ENCODE measurements at regions not wholly inside any gene's neighbourhood (a gene's known extent, or its start where the extent isn't known, plus 50 kb on each side); places are given as distances from the start of the nearest gene placed in this dataset.

DNA sequence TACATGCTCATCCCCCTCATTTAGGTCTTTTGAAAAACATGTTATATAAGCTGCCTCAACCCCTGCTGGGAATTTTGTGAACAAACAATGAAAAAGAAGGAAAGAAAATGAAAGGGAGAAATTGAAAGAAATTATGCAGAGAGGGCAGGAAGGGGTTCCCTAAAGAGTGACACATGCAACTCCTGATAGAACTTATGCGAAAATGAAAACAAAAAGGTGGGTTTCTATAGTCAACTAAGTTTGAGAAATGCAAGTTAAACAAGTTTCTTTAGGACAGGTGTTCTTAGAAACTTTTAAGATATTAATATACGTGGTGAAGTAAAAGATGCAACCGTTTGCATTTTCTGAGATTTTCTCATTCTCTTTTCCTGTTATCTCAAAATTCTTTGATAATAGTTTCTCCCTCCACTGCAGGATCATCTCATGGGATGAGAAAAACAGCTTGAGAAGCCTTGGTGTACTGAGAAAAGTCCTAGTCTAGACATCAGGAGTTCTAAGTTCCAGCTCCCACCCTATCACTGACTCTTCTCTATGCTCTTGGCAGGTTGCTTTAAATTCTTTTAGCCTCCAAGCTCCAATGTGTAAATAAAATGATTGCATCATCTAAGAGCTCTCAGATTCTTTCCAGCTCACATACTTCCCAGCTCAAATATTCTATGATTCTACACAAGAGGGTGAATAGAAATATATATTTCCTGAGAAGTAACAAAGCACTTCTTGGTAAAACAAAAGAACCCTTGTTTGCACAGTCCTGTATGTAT lies 109.2 kb downstream of the FAM76B start:
- no peaks in the 10 kb centered on the region for H3K9me3 ChIP-seq (ENCODE audit: control insufficient read depth in 2 of 2, insufficient read depth in 1 of 2, low read depth in 1 of 2, low read length in 1 of 2)
- WGBS, 2 donors, result 35 to 43% methylated on average over 3 of the region's 3 CpGs

GRCh38 chr11:95678988-95679387 lies 110.6 kb downstream of the FAM76B start:
- H3K4me1 ChIP-seq (ENCODE audit: control insufficient read depth in 2 of 2, insufficient read depth in 2 of 2, low read length in 1 of 2), result no peaks in the 10 kb centered on the region
- 91 to 98% methylated on average over 4 of the region's 4 CpGs for WGBS, 2 donors
- H3K9me3 ChIP-seq (ENCODE audit: control insufficient read depth in 2 of 2, insufficient read depth in 1 of 2, low read depth in 1 of 2, low read length in 1 of 2), result no peaks in the 10 kb centered on the region
- no peak overlapping the region for H3K4me3 ChIP-seq (ENCODE audit: low read depth in 1 of 2, low read length in 2 of 2)
- no peak overlapping the region for H3K27ac ChIP-seq (ENCODE audit: low read depth in 2 of 2, low read length in 1 of 2)
- H3K36me3 ChIP-seq (ENCODE audit: control insufficient read depth in 2 of 2, insufficient read depth in 2 of 2, low read length in 1 of 2), result no peaks in the 10 kb centered on the region
- H3K27me3 ChIP-seq (ENCODE audit: control insufficient read depth in 1 of 2, insufficient read depth in 2 of 2, low read length in 2 of 2), result no peaks in the 10 kb centered on the region

More for the DNA sequence above, 109.2 kb downstream of the FAM76B start:
- H3K27me3 ChIP-seq (ENCODE audit: control insufficient read depth in 1 of 2, insufficient read depth in 2 of 2, low read length in 2 of 2), result no peaks in the 10 kb centered on the region
- no peak overlapping the region for H3K27ac ChIP-seq (ENCODE audit: low read depth in 2 of 2, low read length in 1 of 2)
- no peaks in the 10 kb centered on the region for H3K36me3 ChIP-seq (ENCODE audit: control insufficient read depth in 2 of 2, insufficient read depth in 2 of 2, low read length in 1 of 2)
- no peaks in the 10 kb centered on the region for H3K4me1 ChIP-seq (ENCODE audit: control insufficient read depth in 2 of 2, insufficient read depth in 2 of 2, low read length in 1 of 2)
- H3K4me3 ChIP-seq (ENCODE audit: low read depth in 1 of 2, low read length in 2 of 2), result no peak overlapping the region

GRCh38 chr11:95676308-95676707 lies 113.3 kb downstream of the FAM76B start:
- H3K27me3 ChIP-seq (ENCODE audit: control insufficient read depth in 1 of 2, insufficient read depth in 2 of 2, low read length in 2 of 2), result no peaks in the 10 kb centered on the region
- no peak overlapping the region for H3K4me3 ChIP-seq (ENCODE audit: low read depth in 1 of 2, low read length in 2 of 2)
- H3K27ac ChIP-seq (ENCODE audit: low read depth in 2 of 2, low read length in 1 of 2), result no peak overlapping the region
- no peaks in the 10 kb centered on the region for H3K36me3 ChIP-seq (ENCODE audit: control insufficient read depth in 2 of 2, insufficient read depth in 2 of 2, low read length in 1 of 2)
- WGBS, 2 donors, result 83 to 93% methylated on average over 4 of the region's 4 CpGs
- no peaks in the 10 kb centered on the region for H3K9me3 ChIP-seq (ENCODE audit: control insufficient read depth in 2 of 2, insufficient read depth in 1 of 2, low read depth in 1 of 2, low read length in 1 of 2)
- no peaks in the 10 kb centered on the region for H3K4me1 ChIP-seq (ENCODE audit: control insufficient read depth in 2 of 2, insufficient read depth in 2 of 2, low read length in 1 of 2)

DNA sequence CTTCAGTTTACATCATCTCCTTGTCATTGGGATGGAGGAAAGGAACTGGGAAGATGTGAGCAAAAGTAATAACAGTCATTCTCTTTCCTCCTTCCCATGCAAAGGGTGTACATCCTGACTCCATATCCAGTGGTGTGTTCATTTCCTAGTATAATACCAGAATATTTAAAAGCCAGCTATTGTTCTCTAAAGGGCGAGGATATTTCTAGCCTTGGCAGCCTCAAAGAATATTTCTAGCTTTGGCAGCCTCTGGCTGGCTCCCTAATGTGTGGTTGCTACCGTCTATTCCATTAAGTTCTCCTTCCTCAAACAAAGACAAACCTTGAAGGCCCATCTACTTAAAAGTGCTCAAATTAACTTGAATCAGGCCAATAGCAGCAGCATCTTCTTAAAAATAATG lies 114.0 kb downstream of the FAM76B start:
- H3K4me1 ChIP-seq (ENCODE audit: control insufficient read depth in 2 of 2, insufficient read depth in 2 of 2, low read length in 1 of 2), result no peaks in the 10 kb centered on the region
- 35 to 40% methylated on average over 2 of the region's 2 CpGs for WGBS, 2 donors
- H3K36me3 ChIP-seq (ENCODE audit: control insufficient read depth in 2 of 2, insufficient read depth in 2 of 2, low read length in 1 of 2), result no peaks in the 10 kb centered on the region
- no peak overlapping the region for H3K27ac ChIP-seq (ENCODE audit: low read depth in 2 of 2, low read length in 1 of 2)
- H3K9me3 ChIP-seq (ENCODE audit: control insufficient read depth in 2 of 2, insufficient read depth in 1 of 2, low read depth in 1 of 2, low read length in 1 of 2), result no peaks in the 10 kb centered on the region
- no peaks in the 10 kb centered on the region for H3K27me3 ChIP-seq (ENCODE audit: control insufficient read depth in 1 of 2, insufficient read depth in 2 of 2, low read length in 2 of 2)
- no peak overlapping the region for H3K4me3 ChIP-seq (ENCODE audit: low read depth in 1 of 2, low read length in 2 of 2)

GRCh38 chr11:95674657-95675358 lies 114.8 kb downstream of the FAM76B start:
- Histone ChIP-seq H3K36me3 (ENCODE audit: control insufficient read depth in 2 of 2, insufficient read depth in 2 of 2, low read length in 1 of 2) (no peaks in the 10 kb centered on the region), H3K27ac (ENCODE audit: low read depth in 2 of 2, low read length in 1 of 2) (no peak overlapping the region), H3K4me1 (ENCODE audit: control insufficient read depth in 2 of 2, insufficient read depth in 2 of 2, low read length in 1 of 2) (no peaks in the 10 kb centered on the region), H3K27me3 (ENCODE audit: control insufficient read depth in 1 of 2, insufficient read depth in 2 of 2, low read length in 2 of 2) (no peaks in the 10 kb centered on the region), H3K9me3 (ENCODE audit: control insufficient read depth in 2 of 2, insufficient read depth in 1 of 2, low read depth in 1 of 2, low read length in 1 of 2) (no peaks in the 10 kb centered on the region), H3K4me3 (ENCODE audit: low read depth in 1 of 2, low read length in 2 of 2) (no peak overlapping the region)
- WGBS, 2 donors, result 82 to 88% methylated on average over 4 of the region's 4 CpGs

DNA sequence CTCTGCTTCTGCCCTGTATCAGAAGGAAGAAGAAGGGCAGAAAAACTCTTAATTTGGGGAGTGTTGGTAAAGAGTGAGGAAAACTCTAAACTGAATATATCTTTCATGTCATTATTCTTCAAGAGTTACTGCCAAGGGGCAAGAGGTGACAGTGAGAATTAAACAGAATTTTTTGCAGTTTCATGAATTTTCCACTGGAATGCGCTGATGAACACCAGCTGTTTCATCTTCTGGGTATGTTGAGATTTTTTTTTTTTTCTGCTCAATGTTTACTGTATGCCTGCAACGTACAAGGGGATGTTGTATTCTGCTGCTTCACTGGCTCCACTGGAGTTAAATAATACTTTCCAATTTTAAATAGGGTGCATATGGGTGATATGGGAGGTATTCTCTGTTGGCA lies 117.8 kb downstream of the FAM76B start:
- WGBS, 2 donors, result 35 to 44% methylated on average over 2 of the region's 2 CpGs
- H3K36me3 ChIP-seq (ENCODE audit: control insufficient read depth in 2 of 2, insufficient read depth in 2 of 2, low read length in 1 of 2), result no peaks in the 10 kb centered on the region
- no peak overlapping the region for H3K27ac ChIP-seq (ENCODE audit: low read depth in 2 of 2, low read length in 1 of 2)
- H3K4me3 ChIP-seq (ENCODE audit: low read depth in 1 of 2, low read length in 2 of 2), result no peak overlapping the region
- no peaks in the 10 kb centered on the region for H3K27me3 ChIP-seq (ENCODE audit: control insufficient read depth in 1 of 2, insufficient read depth in 2 of 2, low read length in 2 of 2)
- H3K9me3 ChIP-seq (ENCODE audit: control insufficient read depth in 2 of 2, insufficient read depth in 1 of 2, low read depth in 1 of 2, low read length in 1 of 2), result no peaks in the 10 kb centered on the region
- no peaks in the 10 kb centered on the region for H3K4me1 ChIP-seq (ENCODE audit: control insufficient read depth in 2 of 2, insufficient read depth in 2 of 2, low read length in 1 of 2)

DNA sequence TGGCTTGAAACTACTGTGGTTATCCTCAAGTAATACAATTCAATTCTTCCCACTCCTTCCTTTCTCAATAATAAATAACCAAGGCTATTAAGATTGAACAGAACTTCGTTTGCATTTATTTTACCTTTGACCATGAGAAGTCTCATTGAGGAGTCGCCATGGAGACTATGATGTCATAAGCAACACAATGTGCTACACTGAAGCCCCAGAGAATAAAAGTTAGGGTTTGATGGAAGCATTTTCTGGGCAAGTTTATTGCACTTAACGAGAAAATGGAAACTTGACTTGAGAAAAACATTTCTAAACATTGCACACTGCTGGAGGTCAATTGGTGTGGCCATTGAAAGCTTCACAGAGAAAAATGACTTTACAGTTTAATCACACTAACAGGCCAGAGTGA lies 121.5 kb downstream of the FAM76B start:
- Histone ChIP-seq H3K36me3 (ENCODE audit: control insufficient read depth in 2 of 2, insufficient read depth in 2 of 2, low read length in 1 of 2) (no peaks in the 10 kb centered on the region), H3K27me3 (ENCODE audit: control insufficient read depth in 1 of 2, insufficient read depth in 2 of 2, low read length in 2 of 2) (no peaks in the 10 kb centered on the region), H3K4me1 (ENCODE audit: control insufficient read depth in 2 of 2, insufficient read depth in 2 of 2, low read length in 1 of 2) (no peaks in the 10 kb centered on the region), H3K9me3 (ENCODE audit: control insufficient read depth in 2 of 2, insufficient read depth in 1 of 2, low read depth in 1 of 2, low read length in 1 of 2) (no peaks in the 10 kb centered on the region), H3K27ac (ENCODE audit: low read depth in 2 of 2, low read length in 1 of 2) (no peak overlapping the region), H3K4me3 (ENCODE audit: low read depth in 1 of 2, low read length in 2 of 2) (no peak overlapping the region)
- 29 to 36% methylated on average over 3 of the region's 3 CpGs for WGBS, 2 donors

- no peak overlapping the region for H3K27ac ChIP-seq (ENCODE audit: low read depth in 2 of 2, low read length in 1 of 2)
- H3K4me3 ChIP-seq (ENCODE audit: low read depth in 1 of 2, low read length in 2 of 2), result no peak overlapping the region
- WGBS, 2 donors, result 95 to 98% methylated on average over 2 of the region's 2 CpGs
- H3K9me3 ChIP-seq (ENCODE audit: control insufficient read depth in 2 of 2, insufficient read depth in 1 of 2, low read depth in 1 of 2, low read length in 1 of 2), result no peaks in the 10 kb centered on the region
- H3K27me3 ChIP-seq (ENCODE audit: control insufficient read depth in 1 of 2, insufficient read depth in 2 of 2, low read length in 2 of 2), result no peaks in the 10 kb centered on the region
- no peaks in the 10 kb centered on the region for H3K4me1 ChIP-seq (ENCODE audit: control insufficient read depth in 2 of 2, insufficient read depth in 2 of 2, low read length in 1 of 2)
- H3K36me3 ChIP-seq (ENCODE audit: control insufficient read depth in 2 of 2, insufficient read depth in 2 of 2, low read length in 1 of 2), result no peaks in the 10 kb centered on the region
These were observed 128.4 kb downstream of the FAM76B start for GRCh38 chr11:95661162-95661561.

DNA sequence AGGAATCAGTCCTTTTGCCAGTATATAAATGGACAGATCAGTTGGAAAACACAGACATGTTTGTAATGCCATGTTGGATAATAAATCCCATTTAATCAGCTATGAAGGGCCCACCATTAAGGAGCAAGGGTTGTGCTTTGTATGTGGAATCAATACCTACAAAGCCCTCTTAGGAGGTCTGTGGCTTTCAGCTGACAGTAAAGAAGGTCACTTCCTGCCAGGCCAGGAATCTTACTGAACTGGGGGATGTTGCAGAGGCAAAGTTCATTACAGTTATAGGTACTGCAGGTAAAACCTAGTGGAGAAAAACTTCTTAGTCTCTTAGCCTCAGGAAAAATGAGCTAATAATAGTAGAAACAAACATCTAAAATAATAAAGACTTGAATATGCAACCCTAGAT lies 129.5 kb downstream of the FAM76B start:
- no peaks in the 10 kb centered on the region for H3K9me3 ChIP-seq (ENCODE audit: control insufficient read depth in 2 of 2, insufficient read depth in 1 of 2, low read depth in 1 of 2, low read length in 1 of 2)
- no peaks in the 10 kb centered on the region for H3K36me3 ChIP-seq (ENCODE audit: control insufficient read depth in 2 of 2, insufficient read depth in 2 of 2, low read length in 1 of 2)
- H3K27me3 ChIP-seq (ENCODE audit: control insufficient read depth in 1 of 2, insufficient read depth in 2 of 2, low read length in 2 of 2), result no peaks in the 10 kb centered on the region
- H3K4me3 ChIP-seq (ENCODE audit: low read depth in 1 of 2, low read length in 2 of 2), result no peak overlapping the region
- no peaks in the 10 kb centered on the region for H3K4me1 ChIP-seq (ENCODE audit: control insufficient read depth in 2 of 2, insufficient read depth in 2 of 2, low read length in 1 of 2)
- no peak overlapping the region for H3K27ac ChIP-seq (ENCODE audit: low read depth in 2 of 2, low read length in 1 of 2)

GRCh38 chr11:95659088-95659487 lies 130.5 kb downstream of the FAM76B start:
- Histone ChIP-seq H3K4me1 (ENCODE audit: control insufficient read depth in 2 of 2, insufficient read depth in 2 of 2, low read length in 1 of 2) (no peaks in the 10 kb centered on the region), H3K27ac (ENCODE audit: low read depth in 2 of 2, low read length in 1 of 2) (no peak overlapping the region), H3K36me3 (ENCODE audit: control insufficient read depth in 2 of 2, insufficient read depth in 2 of 2, low read length in 1 of 2) (no peaks in the 10 kb centered on the region), H3K9me3 (ENCODE audit: control insufficient read depth in 2 of 2, insufficient read depth in 1 of 2, low read depth in 1 of 2, low read length in 1 of 2) (no peaks in the 10 kb centered on the region), H3K27me3 (ENCODE audit: control insufficient read depth in 1 of 2, insufficient read depth in 2 of 2, low read length in 2 of 2) (no peaks in the 10 kb centered on the region), H3K4me3 (ENCODE audit: low read depth in 1 of 2, low read length in 2 of 2) (no peak overlapping the region)
- 68 to 82% methylated on average over 1 of the region's 1 CpG for WGBS, 2 donors

Measured in esophagus (tissue), 2 donors.